ENCODE measurements at regions not wholly inside any gene's neighbourhood (a gene's known extent, or its start where the extent isn't known, plus 50 kb on each side); places are given as distances from the start of the nearest gene placed in this dataset.

DNA sequence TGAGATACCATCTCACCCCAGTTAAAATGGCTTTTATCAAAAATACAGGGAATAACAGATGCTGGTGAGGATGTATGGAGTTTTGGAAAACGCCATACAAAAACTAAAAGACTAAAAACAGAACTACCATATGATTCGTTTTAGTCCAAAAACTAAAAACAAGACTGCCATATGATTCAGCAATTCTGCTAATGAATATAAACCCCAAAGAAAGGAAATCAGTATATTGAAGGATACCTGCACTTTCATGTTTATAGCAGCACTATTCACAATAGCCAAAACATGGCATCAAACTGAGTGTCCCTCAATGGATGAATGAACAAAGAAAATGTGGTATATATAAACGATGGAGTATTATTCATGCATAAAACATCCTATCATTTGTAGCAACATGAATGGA lies 224.4 kb upstream of the MC4R start:
- Histone ChIP-seq H3K4me3 (no peak overlapping the region), H3K9me3 (no peaks in the 10 kb centered on the region), H3K27ac (no peak overlapping the region), H3K4me1 (no peaks in the 10 kb centered on the region), H3K36me3 (no peaks in the 10 kb centered on the region), H3K27me3 (no peaks in the 10 kb centered on the region)
- ATAC-seq, result no peak
- no peak for DNase-seq
- intact Hi-C loops (cut with DNase I), result no loop called here
- 11% methylated on average over 3 of the region's 3 CpGs for WGBS (ENCODE audit: insufficient coverage, low coverage, low lambda C conversion rate, missing lambda C conversion rate)
- TF ChIP-seq CTCF (IDR thresholded peaks at IDR 0.05) (no peak), POLR2A (IDR thresholded peaks at IDR 0.05) (no peak)

DNA sequence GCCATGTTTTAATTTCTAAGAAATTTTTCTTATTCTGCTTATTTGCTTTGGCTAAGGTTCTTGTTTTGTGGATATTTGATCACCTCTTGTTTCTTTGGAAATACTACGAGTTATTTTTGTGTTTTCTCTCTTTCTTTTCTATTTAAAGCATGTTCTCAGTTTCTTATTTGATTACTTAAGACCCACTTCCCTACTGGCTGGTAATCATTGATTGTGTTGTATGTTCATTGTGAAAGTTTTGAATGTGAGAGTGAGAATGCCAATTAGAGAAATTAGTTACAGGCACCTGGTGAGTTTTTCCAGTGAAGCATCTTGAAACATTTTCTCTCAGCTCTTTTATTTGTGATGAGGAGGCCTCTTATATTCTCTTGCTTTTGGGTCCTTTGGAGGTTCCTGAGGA lies 226.7 kb upstream of the MC4R start:
- TF ChIP-seq CTCF (IDR thresholded peaks at IDR 0.05) (no peak), POLR2A (IDR thresholded peaks at IDR 0.05) (no peak)
- H3K27ac ChIP-seq, result no peak overlapping the region
- no peaks in the 10 kb centered on the region for H3K9me3 ChIP-seq
- intact Hi-C loops (cut with DNase I), result no loop called here
- no peaks in the 10 kb centered on the region for H3K36me3 ChIP-seq
- WGBS (ENCODE audit: insufficient coverage, low coverage, low lambda C conversion rate, missing lambda C conversion rate), result 26% methylated on average over 1 of the region's 1 CpG
- peaks cover 0 to 2% of the 10 kb centered on the region in 2 donors for H3K27me3 ChIP-seq
- no peak for DNase-seq
- no peak for ATAC-seq
- H3K4me1 ChIP-seq, result no peaks in the 10 kb centered on the region
- no peak overlapping the region for H3K4me3 ChIP-seq

GRCh38 chr18:60599995-60600394 lies 227.4 kb upstream of the MC4R start:
- ATAC-seq (no peak), DNase-seq (no peak)
- Histone ChIP-seq H3K27me3 (peaks cover 0 to 4% of the 10 kb centered on the region in 2 donors), H3K27ac (no peak overlapping the region), H3K36me3 (no peaks in the 10 kb centered on the region), H3K9me3 (no peaks in the 10 kb centered on the region), H3K4me3 (no peak overlapping the region), H3K4me1 (no peaks in the 10 kb centered on the region)
- no peak for TF ChIP-seq POLR2A (IDR thresholded peaks at IDR 0.05)
- TF ChIP-seq CTCF (IDR thresholded peaks at IDR 0.05), result no peak
- intact Hi-C loops (cut with DNase I), result no loop called here
- 59% methylated on average over 2 of the region's 2 CpGs for WGBS (ENCODE audit: insufficient coverage, low coverage, low lambda C conversion rate, missing lambda C conversion rate)

GRCh38 chr18:60601249-60601648 lies 228.7 kb upstream of the MC4R start:
- Histone ChIP-seq H3K4me3 (no peak overlapping the region), H3K4me1 (no peaks in the 10 kb centered on the region), H3K36me3 (no peaks in the 10 kb centered on the region), H3K9me3 (no peaks in the 10 kb centered on the region), H3K27ac (no peak overlapping the region), H3K27me3 (peaks cover 0 to 4% of the 10 kb centered on the region in 2 donors)
- no peak for TF ChIP-seq CTCF (IDR thresholded peaks at IDR 0.05)
- TF ChIP-seq POLR2A (IDR thresholded peaks at IDR 0.05), result no peak
- WGBS (ENCODE audit: insufficient coverage, low coverage, low lambda C conversion rate, missing lambda C conversion rate), result 43% methylated on average over 2 of the region's 2 CpGs
- no peak for DNase-seq
- intact Hi-C loops (cut with DNase I), result no loop called here
- no peak for ATAC-seq

GRCh38 chr18:60623331-60623730 lies 250.8 kb upstream of the MC4R start:
- H3K9me3 ChIP-seq, result no peaks in the 10 kb centered on the region
- WGBS (ENCODE audit: insufficient coverage, low coverage, low lambda C conversion rate, missing lambda C conversion rate), result 55% methylated on average over 5 of the region's 5 CpGs
- H3K27ac ChIP-seq, result no peak overlapping the region
- H3K4me1 ChIP-seq, result no peaks in the 10 kb centered on the region
- H3K27me3 ChIP-seq, result no peaks in the 10 kb centered on the region
- no peak overlapping the region for H3K4me3 ChIP-seq
- TF ChIP-seq CTCF (IDR thresholded peaks at IDR 0.05), result no peak
- no peak for TF ChIP-seq POLR2A (IDR thresholded peaks at IDR 0.05)
- ATAC-seq (no peak), DNase-seq (no peak)
- no peaks in the 10 kb centered on the region for H3K36me3 ChIP-seq
- intact Hi-C loops (cut with DNase I), result no loop called here
